GM18517 (cell line): ENCODE measurements at regions not wholly inside any gene's neighbourhood (a gene's known extent, or its start where the extent isn't known, plus 50 kb on each side); places are given as distances from the start of the nearest gene placed in this dataset.

Source experiments
- ATAC-seq: cut with Tn5 transposase; IDR thresholded peaks from one replicate; pipeline ENCODE4 v1.9.1; 2021; ENCODE audit warnings: mild to moderate bottlenecking, moderate library complexity; ENCODE audit not compliant: unreplicated experiment

GRCh38 chrX:7233580-7234406 is 85.8 kb upstream of the PUDP start:
- ATAC-seq, result no peak

DNA sequence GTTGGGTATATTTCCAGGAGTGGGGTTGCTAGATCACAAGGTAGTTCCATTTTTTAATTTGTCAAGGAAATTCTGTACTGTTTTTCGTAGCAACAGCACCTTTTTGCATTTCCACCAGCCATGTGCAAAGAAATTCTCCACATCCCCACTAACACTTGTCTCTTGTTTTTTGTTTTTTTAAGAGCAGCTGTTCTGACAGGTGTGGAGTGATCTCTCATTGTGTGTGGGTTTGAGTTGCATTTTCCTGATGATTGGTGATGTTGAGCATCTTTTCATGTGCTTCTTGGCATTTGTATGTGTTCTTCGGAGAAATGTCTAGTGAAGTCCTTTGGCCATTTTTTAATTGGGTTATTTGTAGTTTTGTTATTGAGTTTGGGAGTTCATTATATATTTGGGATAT is 80.3 kb upstream of the PUDP start:
- no peak for ATAC-seq

DNA sequence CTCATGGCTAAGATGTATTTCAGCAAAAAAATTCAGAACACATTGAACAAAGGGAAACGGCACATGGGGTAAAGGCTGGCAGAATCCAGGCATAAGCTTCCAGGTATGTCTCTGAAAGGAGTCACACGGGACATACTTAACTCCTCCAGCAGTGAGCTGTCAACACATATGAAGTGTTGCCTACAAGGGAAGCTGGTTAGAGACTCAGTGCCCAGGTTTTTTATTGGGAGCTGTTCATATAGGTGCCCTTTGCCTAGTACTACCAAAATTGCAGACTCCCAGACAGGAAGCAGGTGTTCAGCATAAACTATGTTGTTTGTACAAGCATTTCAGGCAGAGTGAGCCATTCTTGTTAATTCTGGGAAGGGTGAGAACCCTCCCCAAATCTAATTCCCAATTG is 77.4 kb upstream of the PUDP start:
- ATAC-seq, result no peak

DNA sequence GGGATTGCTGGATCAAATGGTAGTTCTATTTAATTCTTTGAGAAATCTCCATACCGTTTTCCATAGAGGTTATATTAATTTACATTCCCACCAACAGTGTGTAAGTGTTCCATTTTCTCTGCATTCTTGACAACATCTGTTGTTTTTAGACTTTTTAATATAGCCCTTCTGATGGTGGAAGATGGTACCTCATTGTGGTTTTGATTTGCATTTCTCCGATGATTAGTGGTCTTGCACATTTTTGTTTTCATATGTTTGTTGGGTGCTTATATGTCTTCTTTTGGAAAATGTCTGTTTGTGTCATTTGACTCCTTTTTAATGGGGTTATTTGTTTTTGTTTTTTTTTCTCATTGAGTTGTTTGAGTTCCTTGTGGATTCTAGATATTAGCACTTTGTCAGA is 75.3 kb upstream of the PUDP start:
- peak; percentile 50 for ATAC-seq

GRCh38 chrX:7220121-7220520 is 72.2 kb upstream of the PUDP start:
- no peak for ATAC-seq

- ATAC-seq, result peak; percentile 45
Measured at GRCh38 chrX:7219153-7219705, 71.3 kb upstream of the PUDP start.

GRCh38 chrX:7218321-7219152 is 70.6 kb upstream of the PUDP start:
- no peak for ATAC-seq

- no peak for ATAC-seq
Measured at GRCh38 chrX:7216981-7217587, 69.1 kb upstream of the PUDP start.

DNA sequence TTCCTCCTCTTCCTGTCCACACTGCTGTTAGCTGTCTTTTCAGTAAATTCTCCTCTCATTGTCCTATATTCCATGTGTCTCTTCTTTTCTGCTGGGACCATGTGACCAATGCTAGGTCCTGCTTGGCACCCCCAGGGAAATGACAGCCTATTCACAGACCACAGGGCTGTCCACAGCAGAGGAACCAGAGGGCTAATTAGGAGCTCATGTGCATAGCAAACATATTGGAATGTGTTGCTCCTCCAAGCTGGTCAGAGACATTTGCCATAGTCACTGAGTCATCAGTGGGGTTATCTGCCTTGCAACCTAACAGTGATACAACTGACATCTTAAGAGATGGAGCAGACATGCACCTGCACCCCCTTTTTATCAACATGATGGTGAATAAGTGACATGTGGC is 67.9 kb upstream of the PUDP start:
- no peak for ATAC-seq

- no peak for ATAC-seq
Measured at GRCh38 chrX:7214251-7214650, 66.3 kb upstream of the PUDP start.

DNA sequence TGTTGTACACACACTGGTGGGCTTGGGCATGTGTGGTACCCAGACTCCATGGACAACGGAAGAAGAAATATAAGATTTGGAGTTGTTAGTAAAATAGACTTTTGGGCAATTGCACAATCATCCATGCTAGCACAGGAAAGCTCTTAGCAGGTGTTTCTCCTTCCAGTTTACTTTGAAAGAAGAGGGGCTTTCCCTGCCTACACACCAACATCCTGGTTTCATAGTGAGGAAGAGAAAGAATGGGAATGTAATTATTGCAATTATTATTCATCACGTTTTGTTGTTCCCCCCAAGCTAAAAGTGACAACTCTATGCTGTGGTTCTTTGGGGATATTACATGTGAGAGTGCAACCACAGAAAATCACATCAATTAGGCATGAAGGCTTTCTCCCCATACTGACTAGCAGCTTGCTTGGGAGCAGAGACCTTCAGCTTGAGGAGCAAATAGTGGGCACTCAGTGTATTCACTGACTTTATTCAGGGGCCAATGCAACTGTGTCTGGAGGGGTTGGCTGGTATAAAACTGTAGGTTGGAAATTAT is 57.2 kb upstream of the PUDP start:
- no peak for ATAC-seq

DNA sequence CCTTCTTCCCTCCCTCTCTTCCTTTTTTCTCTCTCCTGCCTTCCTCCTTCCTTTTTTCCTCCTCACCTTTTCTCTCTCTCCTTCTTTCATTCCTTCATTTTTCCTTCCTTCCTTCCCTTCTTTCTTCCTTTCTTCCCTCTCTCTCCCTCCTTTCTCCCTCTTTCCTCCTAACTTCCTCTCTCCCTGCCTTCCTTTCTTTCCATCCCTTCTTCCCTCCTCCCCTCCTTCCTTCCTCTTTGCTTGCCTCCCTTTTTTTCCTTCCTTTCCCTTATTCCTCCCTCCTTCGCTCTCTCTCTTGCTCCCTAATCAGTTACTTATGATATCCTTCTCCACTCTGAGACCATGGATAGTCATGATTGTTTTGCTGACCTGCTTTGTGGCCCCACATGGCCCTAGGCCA is 56.7 kb upstream of the PUDP start:
- no peak for ATAC-seq

DNA sequence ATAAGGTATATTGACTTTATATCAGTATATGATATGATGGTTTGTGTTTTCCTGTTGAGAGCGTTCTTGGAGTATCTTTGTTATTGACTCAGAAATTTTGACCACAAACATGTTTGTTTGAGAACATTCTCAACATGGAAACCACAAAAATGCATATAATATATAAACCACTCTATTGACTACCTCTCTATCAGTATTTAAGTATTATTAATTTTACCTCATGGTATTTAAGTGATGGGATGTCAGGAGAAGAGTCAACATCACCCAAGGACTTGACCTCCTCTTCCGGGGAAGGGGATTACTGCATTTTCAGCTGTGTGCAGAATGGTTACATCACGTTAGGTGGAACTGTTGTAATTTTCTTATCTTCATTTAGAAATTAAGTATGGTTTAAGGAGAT is 54.3 kb upstream of the PUDP start:
- ATAC-seq, result no peak

GRCh38 chrX:7201496-7201895 is 53.5 kb upstream of the PUDP start:
- no peak for ATAC-seq

GRCh38 chrX:7198499-7198898 is 50.5 kb upstream of the PUDP start:
- ATAC-seq, result no peak
